Liver (tissue), 8 donors: ENCODE measurements at regions not wholly inside any gene's neighbourhood (a gene's known extent, or its start where the extent isn't known, plus 50 kb on each side); places are given as distances from the start of the nearest gene placed in this dataset.

Experiments used
- DNase-seq: peaks from one replicate; pipeline ENCODE4 v3.0.0-alpha.2; 2017; ENCODE audit warnings: low spot score
- H3K27ac ChIP-seq, 2 donors: one replicate each; pipeline ENCODE4 v1.7.0; 2013; ENCODE audit warnings: inconsistent platforms in 2 of 2, low read length in 2 of 2, control low read depth in 1 of 2, low read depth in 1 of 2, mild to moderate bottlenecking in 1 of 2
- H3K27me3 ChIP-seq, 4 donors: one replicate each; pipeline versions ENCODE4 v1.6.1 to v1.7.0; 2013; ENCODE audit warnings: low read length in 3 of 4, inconsistent platforms in 1 of 4, mild to moderate bottlenecking in 1 of 4, moderate library complexity in 1 of 4; ENCODE audit not compliant: control insufficient read depth in 4 of 4, insufficient read depth in 4 of 4
- H3K36me3 ChIP-seq, 4 donors: one replicate each; pipeline versions ENCODE4 v1.6.1 to v1.7.0; 2013; ENCODE audit warnings: low read length in 3 of 4, mild to moderate bottlenecking in 3 of 4, low read depth in 1 of 4, moderate library complexity in 1 of 4; ENCODE audit not compliant: control insufficient read depth in 4 of 4, insufficient read depth in 3 of 4
- H3K4me1 ChIP-seq, 4 donors: one replicate each; pipeline versions ENCODE4 v1.6.1 to v1.7.0; 2013; ENCODE audit warnings: low read length in 3 of 4, mild to moderate bottlenecking in 3 of 4, moderate library complexity in 1 of 4; ENCODE audit not compliant: control insufficient read depth in 4 of 4, insufficient read depth in 4 of 4
- H3K4me3 ChIP-seq, 3 donors: one replicate each; pipeline versions ENCODE4 v1.6.1 to v1.7.0; 2013; ENCODE audit warnings: low read length in 3 of 3, control low read depth in 1 of 3, low read depth in 1 of 3, mild to moderate bottlenecking in 1 of 3
- H3K9ac ChIP-seq, 2 donors: one replicate each; pipeline ENCODE4 v1.7.0; 2013; ENCODE audit warnings: low read length in 2 of 2, mild to moderate bottlenecking in 2 of 2, moderate library complexity in 2 of 2, control low read depth in 1 of 2, low read depth in 1 of 2
- H3K9me3 ChIP-seq, 4 donors: one replicate each; pipeline versions ENCODE4 v1.6.1 to v1.7.0; 2013; ENCODE audit warnings: low read length in 3 of 4; ENCODE audit not compliant: control insufficient read depth in 4 of 4
- EGR1 ChIP-seq, 2 donors: IDR thresholded peaks; 2 replicates each; pipeline ENCODE4 v1.6.1; 2016 to 2018; ENCODE audit warnings: antibody characterized with exemption in 2 of 2, low read depth in 2 of 2
- FOXA1 ChIP-seq: IDR thresholded peaks from 2 replicates; pipeline ENCODE4 v1.6.1; 2016; ENCODE audit warnings: antibody characterized with exemption
- FOXA2 ChIP-seq: IDR thresholded peaks from 2 replicates; pipeline ENCODE4 v1.6.1; 2016; ENCODE audit warnings: antibody characterized with exemption
- GABPA ChIP-seq, 2 donors: IDR thresholded peaks in 1 of 2; conservative IDR thresholded peaks in 1 of 2; 2 replicates each; pipeline ENCODE4 v1.6.1; 2016; ENCODE audit warnings: antibody characterized with exemption in 2 of 2, mild to moderate bottlenecking in 1 of 2, moderate library complexity in 1 of 2
- HNF4A ChIP-seq, 2 donors: conservative IDR thresholded peaks; 2 replicates each; pipeline ENCODE4 v1.6.1; 2016; ENCODE audit warnings: antibody characterized with exemption in 2 of 2, mild to moderate bottlenecking in 2 of 2
- HNF4G ChIP-seq: IDR thresholded peaks from 2 replicates; pipeline ENCODE4 v1.6.1; 2016; ENCODE audit warnings: antibody characterized with exemption
- JUND ChIP-seq, 2 donors: IDR thresholded peaks; 2 replicates each; pipeline ENCODE4 v1.6.1; 2016; ENCODE audit warnings: antibody characterized with exemption in 2 of 2
- NR2F2 ChIP-seq: IDR thresholded peaks from 2 replicates; pipeline ENCODE4 v1.6.1; 2016; ENCODE audit warnings: antibody characterized with exemption
- RAD21 ChIP-seq, 2 donors: IDR thresholded peaks; 2 replicates each; pipeline ENCODE4 v1.6.1; 2016; ENCODE audit warnings: antibody characterized with exemption in 2 of 2, mild to moderate bottlenecking in 2 of 2
- RXRA ChIP-seq, 2 donors: IDR thresholded peaks; 2 replicates each; pipeline ENCODE4 v1.6.1; 2017 to 2018; ENCODE audit warnings: antibody characterized with exemption in 2 of 2, mild to moderate bottlenecking in 1 of 2
- SP1 ChIP-seq: IDR thresholded peaks from 2 replicates; pipeline ENCODE4 v1.6.1; 2018; ENCODE audit warnings: antibody characterized with exemption, mild to moderate bottlenecking
- TAF1 ChIP-seq: conservative IDR thresholded peaks from 2 replicates; pipeline ENCODE4 v1.6.1; 2016; ENCODE audit warnings: antibody characterized with exemption, mild to moderate bottlenecking
- YY1 ChIP-seq: IDR thresholded peaks from 2 replicates; pipeline ENCODE4 v1.6.1; 2016; ENCODE audit warnings: antibody characterized with exemption, mild to moderate bottlenecking
- WGBS: extraction: QIAGEN DNeasy Blood & Tissue Kit; methylation state at CpG from one replicate; pipeline ENCODE4 v1.1.7; 2013; 5-methylcytosine and 5-hydroxymethylcytosine counted together
- TF ChIP-seq, protein P1 (sequence below): IDR thresholded peaks from 2 replicates; pipeline ENCODE4 v1.6.1; 2016; ENCODE audit warnings: antibody characterized with exemption
- TF ChIP-seq, protein P2 (sequence below): fragments of 150-350 bp; IDR thresholded peaks from 2 replicates; pipeline ENCODE4 v1.5.1; 2017; ENCODE audit warnings: improper control_type of control experiment, low read depth, low read length; ENCODE audit not compliant: missing input control
- TF ChIP-seq, protein P3 (sequence below): IDR thresholded peaks from 2 replicates; pipeline ENCODE4 v1.6.1; 2016; ENCODE audit warnings: antibody characterized with exemption, mild to moderate bottlenecking
- TF ChIP-seq, protein P4 (sequence below): IDR thresholded peaks from 2 replicates; pipeline ENCODE4 v1.6.1; 2016; ENCODE audit warnings: antibody characterized with exemption
- TF ChIP-seq, protein P5 (sequence below): IDR thresholded peaks from 2 replicates; pipeline ENCODE4 v1.6.1; 2016; ENCODE audit warnings: antibody characterized with exemption
- donor health status: healthy.
- donor health status: healthy.
- donor health status: healthy.
- donor health status: healthy.
- donor health status: healthy.

DNA sequence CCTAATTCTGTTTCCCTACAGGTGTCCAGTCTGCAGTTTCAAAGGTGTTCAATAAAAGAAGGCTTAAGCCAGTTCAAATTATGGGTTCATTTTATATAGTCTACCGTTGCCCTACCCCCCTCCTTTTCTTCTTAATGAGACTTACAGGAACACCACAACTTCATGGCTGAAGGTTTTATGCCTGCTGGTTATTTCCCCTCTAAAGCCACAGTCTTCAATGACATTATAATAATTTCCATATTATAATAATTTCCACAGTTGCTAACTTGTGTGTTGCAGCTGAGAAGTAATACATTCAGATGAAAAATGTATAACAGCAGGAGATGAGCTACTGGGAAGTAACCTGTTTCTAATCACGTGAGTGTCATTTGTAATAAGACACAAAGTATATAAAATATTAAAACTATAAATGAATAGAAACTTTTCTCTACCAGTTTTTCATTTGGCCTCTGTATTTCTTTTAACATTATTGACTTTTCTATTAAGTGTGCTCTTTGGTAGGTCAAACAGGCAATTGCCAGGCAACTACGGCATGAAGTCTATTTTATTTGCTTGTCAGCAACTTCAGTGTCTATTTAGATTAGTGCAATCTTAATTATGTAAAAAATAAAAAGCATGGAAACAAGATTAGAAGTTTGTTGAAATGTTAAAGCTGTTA lies 120.5 kb upstream of the HMHB1 start:
- peak overlapping the region in 1 of 2 donors; percentile 13 for H3K27ac ChIP-seq
- no peaks in the 10 kb centered on the region for H3K27me3 ChIP-seq
- 48% methylated on average over 3 of the region's 3 CpGs for WGBS
- no peak for TF ChIP-seq RXRA (IDR thresholded peaks at IDR 0.05)
- TF ChIP-seq, protein P1, sequence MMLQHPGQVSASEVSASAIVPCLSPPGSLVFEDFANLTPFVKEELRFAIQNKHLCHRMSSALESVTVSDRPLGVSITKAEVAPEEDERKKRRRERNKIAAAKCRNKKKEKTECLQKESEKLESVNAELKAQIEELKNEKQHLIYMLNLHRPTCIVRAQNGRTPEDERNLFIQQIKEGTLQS = no peak
- TF ChIP-seq, protein P2, sequence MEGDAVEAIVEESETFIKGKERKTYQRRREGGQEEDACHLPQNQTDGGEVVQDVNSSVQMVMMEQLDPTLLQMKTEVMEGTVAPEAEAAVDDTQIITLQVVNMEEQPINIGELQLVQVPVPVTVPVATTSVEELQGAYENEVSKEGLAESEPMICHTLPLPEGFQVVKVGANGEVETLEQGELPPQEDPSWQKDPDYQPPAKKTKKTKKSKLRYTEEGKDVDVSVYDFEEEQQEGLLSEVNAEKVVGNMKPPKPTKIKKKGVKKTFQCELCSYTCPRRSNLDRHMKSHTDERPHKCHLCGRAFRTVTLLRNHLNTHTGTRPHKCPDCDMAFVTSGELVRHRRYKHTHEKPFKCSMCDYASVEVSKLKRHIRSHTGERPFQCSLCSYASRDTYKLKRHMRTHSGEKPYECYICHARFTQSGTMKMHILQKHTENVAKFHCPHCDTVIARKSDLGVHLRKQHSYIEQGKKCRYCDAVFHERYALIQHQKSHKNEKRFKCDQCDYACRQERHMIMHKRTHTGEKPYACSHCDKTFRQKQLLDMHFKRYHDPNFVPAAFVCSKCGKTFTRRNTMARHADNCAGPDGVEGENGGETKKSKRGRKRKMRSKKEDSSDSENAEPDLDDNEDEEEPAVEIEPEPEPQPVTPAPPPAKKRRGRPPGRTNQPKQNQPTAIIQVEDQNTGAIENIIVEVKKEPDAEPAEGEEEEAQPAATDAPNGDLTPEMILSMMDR = no peak
- no peak for TF ChIP-seq RAD21 (IDR thresholded peaks at IDR 0.05)
- TF ChIP-seq, protein P3, sequence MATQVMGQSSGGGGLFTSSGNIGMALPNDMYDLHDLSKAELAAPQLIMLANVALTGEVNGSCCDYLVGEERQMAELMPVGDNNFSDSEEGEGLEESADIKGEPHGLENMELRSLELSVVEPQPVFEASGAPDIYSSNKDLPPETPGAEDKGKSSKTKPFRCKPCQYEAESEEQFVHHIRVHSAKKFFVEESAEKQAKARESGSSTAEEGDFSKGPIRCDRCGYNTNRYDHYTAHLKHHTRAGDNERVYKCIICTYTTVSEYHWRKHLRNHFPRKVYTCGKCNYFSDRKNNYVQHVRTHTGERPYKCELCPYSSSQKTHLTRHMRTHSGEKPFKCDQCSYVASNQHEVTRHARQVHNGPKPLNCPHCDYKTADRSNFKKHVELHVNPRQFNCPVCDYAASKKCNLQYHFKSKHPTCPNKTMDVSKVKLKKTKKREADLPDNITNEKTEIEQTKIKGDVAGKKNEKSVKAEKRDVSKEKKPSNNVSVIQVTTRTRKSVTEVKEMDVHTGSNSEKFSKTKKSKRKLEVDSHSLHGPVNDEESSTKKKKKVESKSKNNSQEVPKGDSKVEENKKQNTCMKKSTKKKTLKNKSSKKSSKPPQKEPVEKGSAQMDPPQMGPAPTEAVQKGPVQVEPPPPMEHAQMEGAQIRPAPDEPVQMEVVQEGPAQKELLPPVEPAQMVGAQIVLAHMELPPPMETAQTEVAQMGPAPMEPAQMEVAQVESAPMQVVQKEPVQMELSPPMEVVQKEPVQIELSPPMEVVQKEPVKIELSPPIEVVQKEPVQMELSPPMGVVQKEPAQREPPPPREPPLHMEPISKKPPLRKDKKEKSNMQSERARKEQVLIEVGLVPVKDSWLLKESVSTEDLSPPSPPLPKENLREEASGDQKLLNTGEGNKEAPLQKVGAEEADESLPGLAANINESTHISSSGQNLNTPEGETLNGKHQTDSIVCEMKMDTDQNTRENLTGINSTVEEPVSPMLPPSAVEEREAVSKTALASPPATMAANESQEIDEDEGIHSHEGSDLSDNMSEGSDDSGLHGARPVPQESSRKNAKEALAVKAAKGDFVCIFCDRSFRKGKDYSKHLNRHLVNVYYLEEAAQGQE = no peak
- no peak for TF ChIP-seq FOXA1
- TF ChIP-seq NR2F2 = no peak
- TF ChIP-seq, protein P4, sequence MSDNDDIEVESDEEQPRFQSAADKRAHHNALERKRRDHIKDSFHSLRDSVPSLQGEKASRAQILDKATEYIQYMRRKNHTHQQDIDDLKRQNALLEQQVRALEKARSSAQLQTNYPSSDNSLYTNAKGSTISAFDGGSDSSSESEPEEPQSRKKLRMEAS = no peak
- no peak for TF ChIP-seq GABPA (IDR thresholded peaks at IDR 0.05 in 1 of 2, conservative IDR thresholded peaks at IDR 0.05 in 1 of 2)
- no peak for TF ChIP-seq YY1
- TF ChIP-seq TAF1 = no peak
- TF ChIP-seq FOXA2 = no peak
- no peak for TF ChIP-seq HNF4A (conservative IDR thresholded peaks at IDR 0.05)
- TF ChIP-seq JUND (IDR thresholded peaks at IDR 0.05) = no peak
- TF ChIP-seq, protein P5, sequence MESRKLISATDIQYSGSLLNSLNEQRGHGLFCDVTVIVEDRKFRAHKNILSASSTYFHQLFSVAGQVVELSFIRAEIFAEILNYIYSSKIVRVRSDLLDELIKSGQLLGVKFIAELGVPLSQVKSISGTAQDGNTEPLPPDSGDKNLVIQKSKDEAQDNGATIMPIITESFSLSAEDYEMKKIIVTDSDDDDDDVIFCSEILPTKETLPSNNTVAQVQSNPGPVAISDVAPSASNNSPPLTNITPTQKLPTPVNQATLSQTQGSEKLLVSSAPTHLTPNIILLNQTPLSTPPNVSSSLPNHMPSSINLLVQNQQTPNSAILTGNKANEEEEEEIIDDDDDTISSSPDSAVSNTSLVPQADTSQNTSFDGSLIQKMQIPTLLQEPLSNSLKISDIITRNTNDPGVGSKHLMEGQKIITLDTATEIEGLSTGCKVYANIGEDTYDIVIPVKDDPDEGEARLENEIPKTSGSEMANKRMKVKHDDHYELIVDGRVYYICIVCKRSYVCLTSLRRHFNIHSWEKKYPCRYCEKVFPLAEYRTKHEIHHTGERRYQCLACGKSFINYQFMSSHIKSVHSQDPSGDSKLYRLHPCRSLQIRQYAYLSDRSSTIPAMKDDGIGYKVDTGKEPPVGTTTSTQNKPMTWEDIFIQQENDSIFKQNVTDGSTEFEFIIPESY = no peak
- TF ChIP-seq HNF4G = no peak
- TF ChIP-seq SP1 = no peak
- no peak for TF ChIP-seq EGR1 (IDR thresholded peaks at IDR 0.05; ENCODE audit: low read depth in 2 of 2)
- H3K9me3 ChIP-seq = no peaks in the 10 kb centered on the region
- H3K4me3 ChIP-seq = peak overlapping the region in 1 of 3 donors; percentile 38
- no peaks in the 10 kb centered on the region for H3K36me3 ChIP-seq
- no peak overlapping the region for H3K9ac ChIP-seq
- no peak for DNase-seq
- H3K4me1 ChIP-seq = peaks cover 2 to 13% (median 10%) of the 10 kb centered on the region in 4 donors
